ENCODE measurements at regions not wholly inside any gene's neighbourhood (a gene's known extent, or its start where the extent isn't known, plus 50 kb on each side); places are given as distances from the start of the nearest gene placed in this dataset.

DNA sequence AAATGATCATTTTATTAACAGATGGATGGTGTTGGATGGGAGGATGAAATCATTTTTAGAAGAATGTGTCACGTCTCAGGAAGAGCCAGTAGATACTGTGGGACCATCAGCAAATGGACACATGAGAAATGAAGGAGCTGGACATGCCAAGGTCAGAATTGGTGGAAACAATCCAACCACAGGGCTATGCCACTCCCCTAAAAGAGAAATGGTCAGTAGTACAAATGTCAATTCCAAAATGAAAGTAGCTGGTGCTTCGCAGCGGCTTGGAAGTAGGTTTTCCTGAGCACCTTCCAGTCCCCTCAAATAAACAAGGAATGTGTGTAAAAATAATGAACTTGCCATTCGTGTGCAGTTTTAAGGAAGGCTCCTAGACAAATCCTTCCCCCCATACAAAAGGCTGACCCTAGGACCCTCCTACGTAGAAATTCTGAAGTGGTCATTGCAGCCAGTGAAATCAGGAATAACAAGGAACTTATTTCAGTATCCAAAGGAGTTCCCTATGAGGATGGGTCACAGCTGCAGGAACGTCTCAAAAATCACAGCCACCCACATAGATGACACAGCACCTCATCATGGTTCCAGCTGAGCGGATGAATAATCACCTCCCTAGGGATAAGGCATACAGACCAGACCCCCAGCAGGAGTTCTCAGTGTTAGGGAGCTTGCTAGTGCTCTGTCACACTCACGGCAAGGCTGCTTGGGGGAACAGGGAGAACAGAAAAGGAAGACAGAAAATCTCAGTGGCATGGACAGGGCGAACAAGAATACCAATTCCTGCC is 239.2 kb downstream of the HS3ST3A1 start:
- TF ChIP-seq POLR2AphosphoS5 (IDR thresholded peaks at IDR 0.05; ENCODE audit: borderline replicate concordance, low read depth, low read length) = no peak
- no peak for TF ChIP-seq EZH2 (IDR thresholded peaks at IDR 0.05)
- TF ChIP-seq FOXP2 (optimal IDR thresholded peaks at IDR 0.05; ENCODE audit: control extremely low read depth, extremely low read length, insufficient read depth) = no peak
